ENCODE measurements at regions not wholly inside any gene's neighbourhood (a gene's known extent, or its start where the extent isn't known, plus 50 kb on each side); places are given as distances from the start of the nearest gene placed in this dataset.
"Not testable (repeated sequence)": the region's sequence is repeated elsewhere in the genome, so short reads cannot be mapped to it uniquely, and the experiment has no call there.

- TF ChIP-seq, protein P1, sequence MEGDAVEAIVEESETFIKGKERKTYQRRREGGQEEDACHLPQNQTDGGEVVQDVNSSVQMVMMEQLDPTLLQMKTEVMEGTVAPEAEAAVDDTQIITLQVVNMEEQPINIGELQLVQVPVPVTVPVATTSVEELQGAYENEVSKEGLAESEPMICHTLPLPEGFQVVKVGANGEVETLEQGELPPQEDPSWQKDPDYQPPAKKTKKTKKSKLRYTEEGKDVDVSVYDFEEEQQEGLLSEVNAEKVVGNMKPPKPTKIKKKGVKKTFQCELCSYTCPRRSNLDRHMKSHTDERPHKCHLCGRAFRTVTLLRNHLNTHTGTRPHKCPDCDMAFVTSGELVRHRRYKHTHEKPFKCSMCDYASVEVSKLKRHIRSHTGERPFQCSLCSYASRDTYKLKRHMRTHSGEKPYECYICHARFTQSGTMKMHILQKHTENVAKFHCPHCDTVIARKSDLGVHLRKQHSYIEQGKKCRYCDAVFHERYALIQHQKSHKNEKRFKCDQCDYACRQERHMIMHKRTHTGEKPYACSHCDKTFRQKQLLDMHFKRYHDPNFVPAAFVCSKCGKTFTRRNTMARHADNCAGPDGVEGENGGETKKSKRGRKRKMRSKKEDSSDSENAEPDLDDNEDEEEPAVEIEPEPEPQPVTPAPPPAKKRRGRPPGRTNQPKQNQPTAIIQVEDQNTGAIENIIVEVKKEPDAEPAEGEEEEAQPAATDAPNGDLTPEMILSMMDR (IDR thresholded peaks at IDR 0.05), result not testable (repeated sequence)
- not testable (repeated sequence) for TF ChIP-seq POLR2A, EP300 (IDR thresholded peaks at IDR 0.05)
These were observed 94.1 kb upstream of the RPH3A start for GRCh38 chr12:112697441-112697840.

Measured in upper lobe of left lung (tissue), 4 donors.